GM06990 (cell line): ENCODE measurements at regions not wholly inside any gene's neighbourhood (a gene's known extent, or its start where the extent isn't known, plus 50 kb on each side); places are given as distances from the start of the nearest gene placed in this dataset.

ENCODE experiments used
- DNase-seq: peaks from one replicate; pipeline ENCODE4 v3.0.0-alpha.2; 2011; ENCODE audit not compliant: insufficient read length; ENCODE audit errors: extremely low read depth
- H3K27me3 ChIP-seq: replicated peaks from 2 replicates; pipeline ENCODE4 v1.6.0; 2011; ENCODE audit warnings: low read length; ENCODE audit not compliant: control insufficient read depth, insufficient read depth
- H3K36me3 ChIP-seq: 2 replicates; pipeline ENCODE4 v1.5.1; 2011; ENCODE audit warnings: low read length; ENCODE audit not compliant: control insufficient read depth, insufficient read depth
- H3K4me3 ChIP-seq: replicated peaks from 2 replicates; pipeline ENCODE4 v1.5.1; 2011; ENCODE audit warnings: low read depth, mild to moderate bottlenecking, control low read depth, low read length
- TF ChIP-seq, protein P1 (sequence below): IDR thresholded peaks from 2 replicates; pipeline ENCODE4 v1.5.1; 2011; ENCODE audit warnings: low read length, control low read depth, mild to moderate bottlenecking, inconsistent platforms; ENCODE audit not compliant: insufficient read depth, poor library complexity, severe bottlenecking

- no peaks in the 10 kb centered on the region for H3K36me3 ChIP-seq
- no peaks in the 10 kb centered on the region for H3K27me3 ChIP-seq
- no peak overlapping the region for H3K4me3 ChIP-seq
- TF ChIP-seq, protein P1, sequence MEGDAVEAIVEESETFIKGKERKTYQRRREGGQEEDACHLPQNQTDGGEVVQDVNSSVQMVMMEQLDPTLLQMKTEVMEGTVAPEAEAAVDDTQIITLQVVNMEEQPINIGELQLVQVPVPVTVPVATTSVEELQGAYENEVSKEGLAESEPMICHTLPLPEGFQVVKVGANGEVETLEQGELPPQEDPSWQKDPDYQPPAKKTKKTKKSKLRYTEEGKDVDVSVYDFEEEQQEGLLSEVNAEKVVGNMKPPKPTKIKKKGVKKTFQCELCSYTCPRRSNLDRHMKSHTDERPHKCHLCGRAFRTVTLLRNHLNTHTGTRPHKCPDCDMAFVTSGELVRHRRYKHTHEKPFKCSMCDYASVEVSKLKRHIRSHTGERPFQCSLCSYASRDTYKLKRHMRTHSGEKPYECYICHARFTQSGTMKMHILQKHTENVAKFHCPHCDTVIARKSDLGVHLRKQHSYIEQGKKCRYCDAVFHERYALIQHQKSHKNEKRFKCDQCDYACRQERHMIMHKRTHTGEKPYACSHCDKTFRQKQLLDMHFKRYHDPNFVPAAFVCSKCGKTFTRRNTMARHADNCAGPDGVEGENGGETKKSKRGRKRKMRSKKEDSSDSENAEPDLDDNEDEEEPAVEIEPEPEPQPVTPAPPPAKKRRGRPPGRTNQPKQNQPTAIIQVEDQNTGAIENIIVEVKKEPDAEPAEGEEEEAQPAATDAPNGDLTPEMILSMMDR, result no peak
- DNase-seq, result no peak
These were observed 804.7 kb upstream of the SLITRK1 start for GRCh38 chr13:84686973-84687372.

DNA sequence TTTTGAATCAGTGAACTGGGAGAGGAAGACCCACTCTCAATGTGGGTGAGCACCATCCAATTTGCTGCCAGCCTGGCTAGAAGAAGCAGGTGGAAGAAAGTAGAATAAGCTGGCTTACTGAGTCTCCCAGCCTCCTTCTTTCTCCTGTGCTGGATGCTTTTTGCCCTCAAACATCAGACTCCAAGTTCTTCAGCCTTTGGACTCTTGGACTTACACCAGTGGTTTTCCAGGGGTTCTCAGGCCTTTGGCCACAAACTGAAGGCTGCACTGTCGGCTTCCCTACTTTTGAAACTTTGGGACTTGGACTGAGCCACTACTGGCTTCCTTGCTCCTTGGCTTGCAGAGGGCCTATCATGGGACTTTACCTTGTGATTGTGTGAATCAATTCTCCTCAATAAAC lies 804.2 kb upstream of the SLITRK1 start:
- no peaks in the 10 kb centered on the region for H3K36me3 ChIP-seq
- H3K27me3 ChIP-seq, result no peaks in the 10 kb centered on the region
- no peak for DNase-seq
- no peak overlapping the region for H3K4me3 ChIP-seq
- TF ChIP-seq, protein P1, result no peak

DNA sequence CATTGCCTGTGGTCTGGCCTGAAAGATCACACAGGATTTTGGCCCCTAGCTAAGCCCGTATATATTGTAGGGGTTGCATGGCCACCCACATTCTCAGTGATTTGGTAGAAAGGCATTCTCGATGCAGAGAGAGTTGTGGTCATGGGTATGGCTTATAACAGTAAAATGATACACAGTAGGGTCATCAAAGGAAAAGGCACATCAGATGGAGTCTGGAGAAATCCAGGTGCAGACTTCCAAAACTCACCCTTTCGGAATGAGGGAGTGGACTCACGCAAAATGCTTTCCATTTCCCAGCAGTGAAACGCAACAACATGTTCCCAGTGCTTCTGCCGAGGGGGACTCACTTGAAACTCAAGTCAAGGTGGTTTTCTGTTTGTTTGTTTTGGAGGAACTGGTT lies 802.5 kb upstream of the SLITRK1 start:
- Histone ChIP-seq H3K27me3 (no peaks in the 10 kb centered on the region), H3K36me3 (no peaks in the 10 kb centered on the region), H3K4me3 (no peak overlapping the region)
- no peak for DNase-seq
- TF ChIP-seq, protein P1, result no peak

- no peak overlapping the region for H3K4me3 ChIP-seq
- no peaks in the 10 kb centered on the region for H3K27me3 ChIP-seq
- DNase-seq, result no peak
- TF ChIP-seq, protein P1, result no peak
- no peaks in the 10 kb centered on the region for H3K36me3 ChIP-seq
These were observed 801.9 kb upstream of the SLITRK1 start for GRCh38 chr13:84684048-84684662.

DNA sequence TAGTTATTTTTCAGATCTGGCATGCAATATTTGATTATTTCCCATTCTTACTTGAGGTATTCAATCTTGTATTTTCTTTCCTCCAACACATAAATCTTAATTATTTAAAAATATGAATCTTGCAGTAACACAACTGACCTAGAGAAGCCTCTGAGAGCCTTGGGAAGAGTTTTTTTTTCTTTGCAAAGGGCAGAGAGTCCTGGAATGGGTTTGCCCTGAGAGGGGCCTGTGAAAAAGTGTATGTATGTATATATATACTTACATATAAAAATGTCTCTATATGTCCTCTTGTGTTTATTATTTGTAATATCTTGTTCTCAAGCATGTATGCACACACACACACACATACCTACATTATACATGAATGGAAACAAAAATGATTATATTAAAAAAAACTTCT lies 801.2 kb upstream of the SLITRK1 start:
- H3K4me3 ChIP-seq, result no peak overlapping the region
- TF ChIP-seq, protein P1, result no peak

GRCh38 chr13:84677836-84678235 lies 795.6 kb upstream of the SLITRK1 start:
- TF ChIP-seq, protein P1, result no peak
- Histone ChIP-seq H3K27me3 (no peaks in the 10 kb centered on the region), H3K36me3 (no peaks in the 10 kb centered on the region), H3K4me3 (no peak overlapping the region)
- no peak for DNase-seq

More for the DNA sequence above, 801.2 kb upstream of the SLITRK1 start:
- no peak for DNase-seq
- Histone ChIP-seq H3K27me3 (no peaks in the 10 kb centered on the region), H3K36me3 (no peaks in the 10 kb centered on the region)
